GM18505 (cell line): ENCODE measurements at regions not wholly inside any gene's neighbourhood (a gene's known extent, or its start where the extent isn't known, plus 50 kb on each side); places are given as distances from the start of the nearest gene placed in this dataset.

ENCODE experiments used
- ATAC-seq: cut with Tn5 transposase; IDR thresholded peaks from one replicate; pipeline ENCODE4 v1.9.1; 2021; ENCODE audit not compliant: unreplicated experiment
- POLR2A ChIP-seq: IDR thresholded peaks from 4 replicates; pipeline ENCODE4 v1.6.1; 2011; ENCODE audit warnings: borderline replicate concordance; ENCODE audit not compliant: insufficient read depth, insufficient read length; ENCODE audit errors: extremely low read depth

DNA sequence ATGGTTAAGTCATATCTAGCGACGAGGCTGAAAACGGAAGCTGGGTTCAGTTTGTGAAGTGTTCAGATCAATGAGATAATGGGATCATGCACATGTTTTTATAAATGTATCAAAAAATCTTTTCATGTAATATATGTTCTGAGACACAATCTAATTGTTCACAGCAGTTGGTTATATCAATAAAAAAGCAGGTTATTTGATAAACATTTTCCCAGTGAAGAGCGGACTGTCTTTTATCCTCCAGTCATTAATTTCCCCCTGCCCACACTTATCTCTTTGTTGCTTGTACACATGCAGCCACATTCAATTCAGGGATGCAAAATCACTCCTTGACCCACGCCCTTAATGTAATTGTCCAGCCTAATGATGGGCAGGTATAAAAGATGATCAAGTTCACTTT lies 563.1 kb downstream of the INHBA start:
- TF ChIP-seq POLR2A = no peak
- no peak for ATAC-seq

- no peak for TF ChIP-seq POLR2A
- ATAC-seq = no peak
Observed at GRCh38 chr7:41136551-41136950, 566.3 kb downstream of the INHBA start.

GRCh38 chr7:41135511-41135910 lies 567.4 kb downstream of the INHBA start:
- no peak for ATAC-seq
- TF ChIP-seq POLR2A = no peak

DNA sequence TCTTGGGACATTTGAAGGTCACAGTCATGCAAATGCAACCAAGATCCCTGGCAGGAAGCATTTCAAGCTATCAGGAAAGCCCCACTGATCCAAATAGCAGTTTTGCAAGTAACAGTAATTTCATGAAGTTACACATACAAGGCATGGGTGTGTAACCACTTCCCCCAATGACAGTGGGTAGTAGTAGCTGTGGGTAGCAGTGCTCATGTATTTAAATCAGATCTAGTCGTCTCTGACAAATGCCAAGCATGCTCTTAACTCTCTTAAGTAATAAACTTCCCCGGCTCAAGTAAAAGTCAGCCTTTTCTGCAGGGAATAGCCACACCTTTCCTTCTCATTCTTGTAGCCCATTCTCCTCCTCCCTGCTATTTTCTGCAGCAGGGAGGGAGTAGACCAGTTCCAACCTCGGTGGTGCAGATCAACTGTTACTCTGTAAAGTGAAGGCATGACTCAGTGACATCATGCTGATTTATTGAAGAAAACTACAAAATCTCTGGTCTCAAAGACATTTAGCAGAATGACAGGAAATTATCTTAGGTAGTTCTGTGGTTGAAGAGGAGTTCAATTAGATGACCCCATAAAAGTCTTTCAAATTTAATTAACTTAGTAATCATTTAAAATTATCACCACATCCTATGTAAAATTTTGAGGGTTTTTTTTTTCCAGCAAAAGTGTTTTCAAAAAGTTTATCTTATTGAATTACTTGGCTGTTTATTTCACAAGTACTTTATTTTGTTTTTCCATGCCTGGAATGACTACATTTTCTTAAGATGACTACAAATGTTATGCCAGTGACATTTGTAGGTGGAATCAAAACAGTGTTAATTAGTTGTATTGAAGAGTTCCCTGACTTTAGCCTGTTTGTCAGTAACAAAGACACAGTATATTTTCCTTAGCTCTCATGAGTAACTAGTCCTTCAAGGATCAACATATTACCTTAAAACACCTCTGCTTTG lies 568.3 kb downstream of the INHBA start:
- peak; percentile 83 for ATAC-seq
- TF ChIP-seq POLR2A = no peak

DNA sequence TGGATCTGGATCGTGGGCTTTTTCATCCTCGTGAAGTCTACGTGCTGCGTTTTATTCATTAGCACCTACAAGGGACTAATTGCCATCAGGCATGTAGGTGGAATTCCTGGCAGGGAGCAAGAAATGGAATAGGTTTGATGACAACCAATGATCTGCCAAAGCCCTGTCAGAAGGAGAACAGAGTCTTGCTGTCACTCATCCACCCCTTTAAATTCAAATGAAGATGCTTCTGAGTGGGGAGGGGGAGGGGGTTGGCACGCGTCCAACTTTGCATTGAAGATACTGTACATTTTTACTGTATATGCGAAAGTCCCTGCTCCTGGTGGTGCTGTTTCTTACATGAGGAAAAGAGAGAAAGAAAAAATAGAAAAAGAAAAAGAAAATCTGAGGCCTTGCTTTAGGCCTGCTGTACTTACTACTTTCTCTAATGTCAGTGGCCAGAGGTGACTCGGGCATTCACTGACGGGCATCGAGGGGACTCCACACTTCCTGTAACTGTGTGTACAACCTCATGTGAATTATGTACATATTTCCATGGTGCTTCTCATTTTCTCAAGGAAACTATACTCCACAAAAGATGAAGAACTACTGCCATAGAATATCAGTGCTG lies 569.1 kb downstream of the INHBA start:
- ATAC-seq = peak; percentile 32
- TF ChIP-seq POLR2A = no peak

DNA sequence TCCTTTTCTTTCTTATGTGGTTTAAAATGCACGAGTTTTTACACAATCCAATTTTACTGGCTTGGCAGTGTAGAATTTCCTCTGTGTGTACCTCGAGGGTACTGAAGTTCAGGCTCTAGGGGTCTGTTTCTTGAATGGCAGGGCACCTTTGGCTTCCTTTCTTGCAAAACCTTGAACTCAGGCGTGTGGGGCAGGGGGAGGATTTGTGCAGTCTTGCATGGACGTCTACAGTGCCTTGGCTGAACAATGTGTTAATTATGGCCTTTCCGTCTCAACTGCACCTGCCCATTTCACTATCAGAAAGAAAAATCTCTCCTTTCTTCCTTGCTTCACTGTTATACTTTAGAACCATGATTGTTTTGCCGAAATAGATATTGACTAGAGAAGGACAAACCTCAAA lies 570.9 kb downstream of the INHBA start:
- no peak for ATAC-seq
- TF ChIP-seq POLR2A = no peak

DNA sequence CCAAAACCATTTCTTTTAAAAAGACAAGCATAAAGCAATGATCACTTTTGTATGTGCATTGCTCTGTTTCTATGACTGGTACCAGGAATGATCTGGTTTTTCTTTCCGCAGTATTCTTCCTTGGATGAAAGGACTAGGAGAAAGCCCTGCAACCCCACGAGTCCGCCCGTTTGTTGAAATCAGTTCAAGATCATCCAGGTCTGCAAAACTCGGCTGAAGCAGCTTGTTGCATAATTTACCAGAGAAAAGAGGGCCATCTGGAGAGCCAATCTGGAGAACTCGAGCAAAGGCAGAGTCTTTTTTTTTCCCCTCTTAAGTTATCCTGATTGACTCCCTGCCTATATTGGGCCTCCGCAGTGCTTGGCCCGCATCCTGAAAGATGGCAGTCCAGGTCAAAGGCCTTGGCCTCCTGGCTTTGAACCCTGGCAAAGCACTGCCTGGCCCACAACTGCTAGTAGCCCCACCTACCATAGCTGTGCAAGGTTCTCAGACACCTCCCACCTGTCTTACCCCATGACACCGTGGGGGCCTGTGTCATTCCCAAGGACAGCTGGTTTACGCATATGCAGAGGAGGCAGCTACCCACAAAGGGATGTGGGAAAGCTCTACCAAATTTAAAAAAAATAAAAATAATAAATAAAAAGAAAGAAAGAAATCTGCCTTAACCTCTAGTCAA lies 572.2 kb downstream of the INHBA start:
- TF ChIP-seq POLR2A = no peak
- ATAC-seq = no peak

GRCh38 chr7:41130086-41130485 lies 572.8 kb downstream of the INHBA start:
- no peak for TF ChIP-seq POLR2A
- ATAC-seq = no peak

- TF ChIP-seq POLR2A = no peak
- no peak for ATAC-seq
Observed at GRCh38 chr7:41125343-41125742, 577.5 kb downstream of the INHBA start.

DNA sequence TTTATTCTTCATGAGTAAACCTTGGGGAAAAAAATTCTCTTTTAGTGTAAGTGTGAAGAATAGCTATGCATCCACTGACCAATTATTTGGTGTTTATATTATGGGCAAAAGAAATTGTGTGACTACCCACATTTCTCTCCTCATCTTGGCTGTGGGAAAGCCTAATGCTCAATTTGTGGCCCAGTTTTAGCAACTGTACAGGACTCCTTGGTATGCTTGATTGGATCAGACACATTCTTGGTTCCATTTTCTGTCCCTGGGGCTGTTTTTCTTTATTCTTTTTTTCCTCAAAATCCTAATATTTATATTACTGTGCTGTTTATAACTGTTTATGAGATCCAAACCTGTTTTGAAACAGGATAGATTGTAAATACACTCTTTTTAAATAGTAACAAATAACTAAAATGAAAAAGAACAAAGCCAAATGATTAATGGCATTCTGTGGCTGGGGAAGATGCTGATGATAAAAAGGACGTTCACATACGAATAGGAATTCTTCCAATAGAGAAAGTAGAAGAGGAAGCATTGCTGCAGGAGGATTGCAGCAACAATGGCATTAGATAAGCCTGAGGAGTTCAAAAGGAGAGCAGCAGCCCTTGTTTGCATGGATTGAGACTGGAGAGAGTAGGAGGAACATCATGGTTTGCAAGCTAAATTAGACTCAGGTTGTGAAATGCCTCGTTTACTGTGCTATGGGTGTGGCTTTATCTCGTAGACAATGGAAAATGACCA lies 580.5 kb downstream of the INHBA start:
- TF ChIP-seq POLR2A = no peak
- no peak for ATAC-seq

- ATAC-seq = no peak
- TF ChIP-seq POLR2A = no peak
Observed at GRCh38 chr7:41121228-41121627, 581.7 kb downstream of the INHBA start.

- TF ChIP-seq POLR2A = no peak
- no peak for ATAC-seq
Observed at GRCh38 chr7:41118486-41118885, 584.4 kb downstream of the INHBA start.

GRCh38 chr7:41117431-41117830 lies 585.5 kb downstream of the INHBA start:
- no peak for TF ChIP-seq POLR2A
- no peak for ATAC-seq
